Neuronal stem cell (in vitro differentiated cells): ENCODE measurements at regions not wholly inside any gene's neighbourhood (a gene's known extent, or its start where the extent isn't known, plus 50 kb on each side); places are given as distances from the start of the nearest gene placed in this dataset.

Experiments
- DNase-seq: peaks from one replicate; pipeline ENCODE4 v3.0.0-alpha.2; 2013; ENCODE audit warnings: low spot score
- H2AFZ ChIP-seq: one replicate; pipeline ENCODE4 v1.6.1; 2013; ENCODE audit warnings: mild to moderate bottlenecking, low read length, inconsistent platforms
- H2AK5ac ChIP-seq: 2 replicates; pipeline ENCODE4 v1.6.1; 2013; ENCODE audit warnings: low read depth, mild to moderate bottlenecking, inconsistent platforms, low read length, moderate library complexity, mixed read lengths
- H2BK120ac ChIP-seq: 2 replicates; pipeline ENCODE4 v1.6.1; 2013; ENCODE audit warnings: low read depth, mild to moderate bottlenecking, inconsistent platforms, low read length, moderate library complexity, mixed read lengths
- H2BK12ac ChIP-seq: one replicate; pipeline ENCODE4 v1.6.1; 2013; ENCODE audit warnings: low read length, inconsistent platforms
- H2BK15ac ChIP-seq: 2 replicates; pipeline ENCODE4 v1.6.1; 2013; ENCODE audit warnings: mild to moderate bottlenecking, low read length, inconsistent platforms, mixed read lengths
- H2BK5ac ChIP-seq: one replicate; pipeline ENCODE4 v1.6.1; 2013; ENCODE audit warnings: inconsistent platforms, mild to moderate bottlenecking, low read length, moderate library complexity
- H3K14ac ChIP-seq: one replicate; pipeline ENCODE4 v1.6.1; 2013; ENCODE audit warnings: low read length, inconsistent platforms
- H3K18ac ChIP-seq: 2 replicates; pipeline ENCODE4 v1.6.1; 2013; ENCODE audit warnings: low read length, inconsistent platforms
- H3K23ac ChIP-seq: 2 replicates; pipeline ENCODE4 v1.6.1; 2013; ENCODE audit warnings: low read depth, mild to moderate bottlenecking, mixed read lengths, low read length, inconsistent platforms; ENCODE audit not compliant: poor library complexity
- H3K27ac ChIP-seq: replicated peaks from 3 replicates; pipeline ENCODE4 v1.5.1; 2013; ENCODE audit warnings: low read length, inconsistent platforms
- H3K27me3 ChIP-seq, 3 experiments: 2 replicates each; pipeline ENCODE4 v1.6.1; 2013; ENCODE audit warnings: low read length in 3 of 3, mild to moderate bottlenecking in 2 of 3, inconsistent platforms in 1 of 3, low read depth in 1 of 3, mixed read lengths in 1 of 3, moderate library complexity in 1 of 3; ENCODE audit not compliant: control insufficient read depth in 3 of 3, insufficient read depth in 3 of 3
- H3K36me3 ChIP-seq, 2 donors: replicated peaks in 1 of 2; 2 replicates each; pipeline ENCODE4 v1.6.1; 2013; ENCODE audit warnings: low read length in 2 of 2; ENCODE audit not compliant: control insufficient read depth in 2 of 2, insufficient read depth in 2 of 2
- H3K4ac ChIP-seq: 2 replicates; pipeline ENCODE4 v1.6.1; 2013; ENCODE audit warnings: inconsistent platforms, mild to moderate bottlenecking, low read length, moderate library complexity
- H3K4me1 ChIP-seq, 2 donors: 1 replicate in 1 of 2; 2 replicates in 1 of 2; pipeline ENCODE4 v1.6.1; 2013; ENCODE audit warnings: low read length in 2 of 2, low read depth in 1 of 2; ENCODE audit not compliant: control insufficient read depth in 2 of 2, insufficient read depth in 1 of 2
- H3K4me2 ChIP-seq: one replicate; pipeline ENCODE4 v1.6.1; 2013; ENCODE audit warnings: mild to moderate bottlenecking, low read length, inconsistent platforms; ENCODE audit not compliant: insufficient read depth, poor library complexity, severe bottlenecking
- H3K4me3 ChIP-seq, 2 donors: 2 replicates each; pipeline ENCODE4 v1.5.1; 2013; ENCODE audit warnings: low read length in 2 of 2, mild to moderate bottlenecking in 2 of 2, inconsistent platforms in 1 of 2, moderate library complexity in 1 of 2
- H3K79me1 ChIP-seq: one replicate; pipeline ENCODE4 v1.6.1; 2013; ENCODE audit warnings: low read depth, mild to moderate bottlenecking, inconsistent platforms, low read length, moderate library complexity
- H3K9ac ChIP-seq: one replicate; pipeline ENCODE4 v1.6.1; 2013; ENCODE audit warnings: mild to moderate bottlenecking, low read depth, low read length, inconsistent platforms; ENCODE audit not compliant: poor library complexity
- H3K9me3 ChIP-seq, 2 donors: replicated peaks in 1 of 2; 2 replicates each; pipeline versions ENCODE3 to v1.6.1; 2013; ENCODE audit warnings: low read length in 2 of 2, mild to moderate bottlenecking in 2 of 2, inconsistent platforms in 1 of 2, low read depth in 1 of 2, mixed read lengths in 1 of 2, moderate library complexity in 1 of 2; ENCODE audit not compliant: control insufficient read depth in 2 of 2, insufficient read depth in 1 of 2
- H4K8ac ChIP-seq: one replicate; pipeline ENCODE4 v1.6.1; 2013; ENCODE audit warnings: low read depth, mild to moderate bottlenecking, inconsistent platforms, low read length, moderate library complexity
- H4K91ac ChIP-seq: one replicate; pipeline ENCODE4 v1.6.1; 2013; ENCODE audit warnings: low read length, low read depth, mild to moderate bottlenecking, inconsistent platforms; ENCODE audit not compliant: poor library complexity
- WGBS, 2 donors: extraction: QIAGEN DNeasy Blood & Tissue Kit; methylation state at CpG; one replicate each; pipeline ENCODE4 v1.1.7; 2013; ENCODE audit warnings: missing lambda C conversion rate in 2 of 2, mixed read lengths in 1 of 2; ENCODE audit not compliant: insufficient read length in 2 of 2, insufficient replicate concordance in 1 of 2; ENCODE audit errors: extremely low coverage in 2 of 2; 5-methylcytosine and 5-hydroxymethylcytosine counted together

DNA sequence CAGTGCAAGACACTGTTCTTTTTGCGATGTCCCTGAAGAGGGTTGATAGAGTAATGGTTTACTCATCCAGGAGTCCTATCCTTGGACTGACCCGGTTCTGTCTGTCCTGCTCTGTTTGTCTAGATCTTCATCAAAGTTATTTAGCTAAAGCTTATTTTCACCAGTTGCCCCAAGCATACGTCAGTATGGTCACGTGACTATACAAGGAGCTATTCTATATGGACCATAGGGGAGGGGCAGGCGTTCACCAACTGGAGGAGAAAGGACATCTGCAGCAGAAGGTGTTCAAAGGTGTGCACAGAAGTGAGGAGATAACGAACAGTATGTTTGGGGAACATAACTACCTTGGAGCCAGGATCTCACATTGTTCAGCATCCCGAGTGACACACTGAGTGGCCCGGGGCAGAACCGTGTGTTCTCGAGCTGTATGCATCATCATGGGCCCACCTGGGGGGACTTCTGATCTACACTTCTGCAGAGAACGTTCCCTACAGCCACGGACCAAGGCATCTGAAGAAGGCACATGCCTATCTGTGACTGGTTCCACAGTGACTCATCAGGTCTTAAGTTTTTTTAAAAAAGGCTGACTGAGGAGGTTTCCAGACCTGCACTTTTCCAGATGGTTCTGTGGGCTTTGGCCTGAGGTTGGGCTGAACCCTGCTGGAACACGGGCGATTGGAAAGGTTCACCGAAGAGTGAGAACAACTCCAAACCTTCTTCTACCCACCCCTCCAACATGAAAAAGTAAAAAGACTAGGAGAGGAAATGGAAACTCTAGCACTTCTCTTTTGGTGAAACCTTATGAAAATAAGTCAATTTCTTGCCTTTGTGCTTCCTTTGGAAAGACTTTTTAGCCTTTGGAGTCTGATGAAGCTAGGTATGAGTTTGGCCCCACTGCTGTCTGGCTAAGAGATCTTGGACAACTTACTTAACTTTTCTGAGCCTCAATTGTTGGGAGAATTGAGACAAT, 68.6 kb upstream of the YWHAQ start:
- H3K4ac ChIP-seq, result no peak overlapping the region
- no peak overlapping the region for H2BK12ac ChIP-seq
- H3K36me3 ChIP-seq, result no peaks in the 10 kb centered on the region
- no peak overlapping the region for H3K9ac ChIP-seq
- H3K23ac ChIP-seq, result no peak overlapping the region
- H3K79me1 ChIP-seq, result no peaks in the 10 kb centered on the region
- H3K9me3 ChIP-seq, result no peaks in the 10 kb centered on the region
- H2BK15ac ChIP-seq, result no peak overlapping the region
- H3K4me1 ChIP-seq, result peaks cover 6 to 8% of the 10 kb centered on the region in 2 donors
- no peak overlapping the region for H2AK5ac ChIP-seq
- no peak overlapping the region for H2BK120ac ChIP-seq
- DNase-seq, result no peak
- no peak overlapping the region for H4K8ac ChIP-seq
- no CpG with 5 or more reads among the region's 15 CpGs for WGBS, 2 donors
- no peak overlapping the region for H3K14ac ChIP-seq
- no peak overlapping the region for H3K4me2 ChIP-seq
- H3K4me3 ChIP-seq, result no peak overlapping the region
- no peak overlapping the region for H2BK5ac ChIP-seq
- H3K27me3 ChIP-seq, result no peaks in the 10 kb centered on the region
- no peak overlapping the region for H3K27ac ChIP-seq
- no peak overlapping the region for H3K18ac ChIP-seq
- H4K91ac ChIP-seq, result no peak overlapping the region
- no peak overlapping the region for H2AFZ ChIP-seq

DNA sequence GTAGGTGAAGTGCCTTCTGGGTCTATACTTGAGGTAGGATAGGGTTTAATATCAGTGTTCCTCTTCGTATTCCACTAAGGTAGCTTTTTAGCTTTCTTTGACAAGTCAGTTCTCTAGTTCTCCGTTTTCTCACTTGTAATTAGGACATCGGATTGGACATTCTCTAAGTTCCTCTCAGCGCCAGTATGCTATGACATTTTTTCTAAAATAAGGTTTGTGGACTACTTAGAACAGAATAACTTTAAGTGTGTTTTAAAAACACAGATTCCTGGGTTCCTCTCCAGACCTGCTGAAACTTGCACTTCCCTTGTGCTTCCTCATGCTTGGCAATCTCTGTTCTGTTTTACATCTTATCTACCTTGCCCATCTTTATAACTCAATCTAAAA, 69.3 kb upstream of the YWHAQ start:
- DNase-seq, result no peak
- Histone ChIP-seq H3K4me2 (no peak overlapping the region), H2AK5ac (no peak overlapping the region), H3K9me3 (no peaks in the 10 kb centered on the region), H3K23ac (no peak overlapping the region), H3K27ac (no peak overlapping the region), H3K14ac (no peak overlapping the region), H3K4ac (no peak overlapping the region), H2BK12ac (no peak overlapping the region), H3K27me3 (no peaks in the 10 kb centered on the region), H2AFZ (no peak overlapping the region), H3K18ac (no peak overlapping the region), H3K79me1 (no peaks in the 10 kb centered on the region), H4K8ac (no peak overlapping the region), H3K9ac (no peak overlapping the region), H3K4me3 (no peak overlapping the region), H2BK15ac (no peak overlapping the region), H2BK120ac (no peak overlapping the region), H3K36me3 (no peaks in the 10 kb centered on the region), H2BK5ac (no peak overlapping the region), H3K4me1 (peaks cover 3 to 9% of the 10 kb centered on the region in 2 donors), H4K91ac (no peak overlapping the region)
- WGBS, 2 donors, result no CpG with 5 or more reads among the region's 4 CpGs

DNA sequence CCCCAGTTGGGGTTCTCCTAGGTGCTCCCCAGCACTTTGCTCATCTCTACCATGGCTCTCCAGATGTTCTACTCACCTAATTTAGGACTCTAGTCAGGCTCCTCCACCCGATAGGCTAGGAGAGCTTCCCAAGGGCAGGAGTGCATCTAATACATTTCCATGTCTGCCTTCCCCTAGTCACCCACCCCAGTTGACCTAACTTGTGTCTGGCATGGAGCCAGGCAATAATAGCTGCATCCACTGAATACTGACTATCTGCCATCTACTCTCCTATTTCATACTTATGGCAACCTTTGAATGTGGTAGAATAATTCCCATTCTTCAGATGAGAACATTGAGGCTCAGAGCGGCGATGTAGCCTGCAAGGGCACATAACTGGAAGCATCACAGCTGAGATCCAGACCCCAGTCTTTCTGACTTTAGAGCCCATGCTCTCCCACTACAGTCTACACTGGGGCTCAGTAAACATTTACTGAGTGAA, 71.8 kb upstream of the YWHAQ start:
- Histone ChIP-seq H3K9me3 (no peaks in the 10 kb centered on the region), H3K14ac (no peak overlapping the region), H3K9ac (no peak overlapping the region), H2BK120ac (no peak overlapping the region), H2BK15ac (no peak overlapping the region), H3K27ac (no peak overlapping the region), H3K4me2 (no peak overlapping the region), H2BK5ac (no peak overlapping the region), H2AK5ac (no peak overlapping the region), H3K4me1 (peaks cover 3 to 12% of the 10 kb centered on the region in 2 donors), H4K91ac (no peak overlapping the region), H3K36me3 (no peaks in the 10 kb centered on the region), H4K8ac (no peak overlapping the region), H3K4me3 (no peak overlapping the region), H2AFZ (no peak overlapping the region), H3K4ac (no peak overlapping the region), H3K23ac (no peak overlapping the region), H2BK12ac (no peak overlapping the region), H3K79me1 (no peaks in the 10 kb centered on the region), H3K27me3 (no peaks in the 10 kb centered on the region), H3K18ac (no peak overlapping the region)
- no CpG with 5 or more reads among the region's 3 CpGs for WGBS, 2 donors
- DNase-seq, result no peak

DNA sequence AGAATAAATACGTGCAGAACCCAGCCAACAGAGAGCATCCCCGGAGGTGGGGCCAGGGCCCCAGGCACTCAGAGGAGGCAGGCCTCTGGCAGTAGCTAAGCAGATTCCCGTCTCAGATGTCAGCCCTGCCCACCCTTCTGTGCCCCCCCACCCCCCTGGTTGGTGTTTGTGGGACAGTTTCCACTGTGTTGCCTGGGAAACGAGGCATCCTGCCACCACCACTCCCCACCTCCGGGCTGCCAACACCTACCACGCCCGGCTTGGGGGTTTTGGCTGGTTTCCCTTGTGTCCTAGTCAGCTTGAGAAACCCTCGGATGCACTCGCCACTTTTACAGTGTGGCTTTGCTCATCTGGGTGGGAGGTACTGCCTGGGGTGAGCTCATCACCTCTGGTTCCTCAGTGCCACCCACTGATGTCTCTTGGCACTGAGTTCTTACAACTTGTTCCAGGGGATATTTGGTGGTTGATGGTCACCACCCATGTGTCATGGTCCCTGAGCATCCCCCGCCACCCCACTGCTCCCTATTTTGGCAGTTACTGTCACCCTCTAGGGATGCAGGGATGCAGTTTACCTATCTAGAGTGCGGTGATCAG, 72.4 kb upstream of the YWHAQ start:
- H3K27ac ChIP-seq, result no peak overlapping the region
- H3K14ac ChIP-seq, result no peak overlapping the region
- no peak overlapping the region for H3K4ac ChIP-seq
- H2BK12ac ChIP-seq, result no peak overlapping the region
- no peak overlapping the region for H2BK15ac ChIP-seq
- H3K23ac ChIP-seq, result no peak overlapping the region
- peak overlapping the region; percentile 11 for H3K18ac ChIP-seq
- no peak overlapping the region for H2AFZ ChIP-seq
- H3K79me1 ChIP-seq, result no peaks in the 10 kb centered on the region
- peaks cover 3 to 12% of the 10 kb centered on the region in 2 donors for H3K4me1 ChIP-seq
- no peak overlapping the region for H2BK120ac ChIP-seq
- H3K9ac ChIP-seq, result no peak overlapping the region
- H2AK5ac ChIP-seq, result no peak overlapping the region
- no CpG with 5 or more reads among the region's 11 CpGs for WGBS, 2 donors
- no peak overlapping the region for H3K4me2 ChIP-seq
- no peaks in the 10 kb centered on the region for H3K9me3 ChIP-seq
- no peak overlapping the region for H3K4me3 ChIP-seq
- H3K27me3 ChIP-seq, result no peaks in the 10 kb centered on the region
- no peak overlapping the region for H4K91ac ChIP-seq
- no peak for DNase-seq
- no peak overlapping the region for H4K8ac ChIP-seq
- no peak overlapping the region for H2BK5ac ChIP-seq
- H3K36me3 ChIP-seq, result no peaks in the 10 kb centered on the region
